Right cardiac atrium (tissue), 5 donors: ENCODE measurements at regions not wholly inside any gene's neighbourhood (a gene's known extent, or its start where the extent isn't known, plus 50 kb on each side); places are given as distances from the start of the nearest gene placed in this dataset.
"Not testable (repeated sequence)": the region's sequence is repeated elsewhere in the genome, so short reads cannot be mapped to it uniquely, and the experiment has no call there.

Experiments used
- ATAC-seq, 2 donors: fragments of 200-7000 bp; cut with Tn5 transposase; one replicate each; pipeline versions ENCODE4 v1.8.0 to v1.9.1; 2020; ENCODE audit warnings: moderate library complexity in 2 of 2, mild to moderate bottlenecking in 1 of 2
- DNase-seq, 3 donors: peaks; one replicate each; pipeline ENCODE4 v3.0.0-alpha.2; 2020
- H3K27ac ChIP-seq: one replicate; pipeline ENCODE4 v1.5.1; 2013; ENCODE audit warnings: mild to moderate bottlenecking, low read length, control low read depth, moderate library complexity
- H3K27me3 ChIP-seq: one replicate; pipeline ENCODE4 v1.6.1; 2013; ENCODE audit not compliant: control insufficient read depth, insufficient read depth
- H3K4me1 ChIP-seq: one replicate; pipeline ENCODE4 v1.6.1; 2013; ENCODE audit warnings: low read length; ENCODE audit not compliant: control insufficient read depth, insufficient read depth
- H3K4me3 ChIP-seq: one replicate; pipeline ENCODE4 v1.5.1; 2013; ENCODE audit warnings: low read length, control low read depth
- H3K9me3 ChIP-seq: one replicate; pipeline ENCODE4 v1.6.1; 2013; ENCODE audit warnings: low read length; ENCODE audit not compliant: control insufficient read depth
- WGBS: extraction: QIAGEN DNeasy Blood & Tissue Kit; methylation state at CpG from one replicate; pipeline ENCODE4 v1.1.7; 2013; 5-methylcytosine and 5-hydroxymethylcytosine counted together
- intact Hi-C, 4 donors: fragments of 100-400 bp; cut with DNase I; formaldehyde crosslinking; loops; one replicate each; pipeline versions ENCODE4 v1.11.0 to v1.14.0; 2022 to 2023
- donor health status: healthy with polysubstance abuse.
- donor health status: DM: no; HTN: yes; CAD: no.
- donor health status: DM: no; HTN: no; CAD: no.
- donor health status: DM: no; HTN: yes; CAD: no; lungs with severe emphysema.
- donor health status: DM: yes; HTN: yes; CAD: no.

- Histone ChIP-seq H3K9me3 (no peaks in the 10 kb centered on the region), H3K4me3 (no peak overlapping the region), H3K4me1 (peaks cover 3% of the 10 kb centered on the region), H3K27ac (no peak overlapping the region), H3K27me3 (no peaks in the 10 kb centered on the region)
- WGBS: 94% methylated on average over 2 of the region's 2 CpGs
- DNase-seq (peak in 1 of 3 donors; percentile 9), ATAC-seq (no peak)
- intact Hi-C loops: no loop called here
Measured at GRCh38 chr2:8509621-8510020, 172.2 kb upstream of the ID2 start.

- intact Hi-C loops, H3K27ac ChIP-seq, ATAC-seq, H3K9me3 ChIP-seq, H3K27me3 ChIP-seq, H3K4me3 ChIP-seq, H3K4me1 ChIP-seq: not testable (repeated sequence)
- peak in 1 of 3 donors; percentile 3 for DNase-seq
- WGBS: 89% methylated on average over 4 of the region's 4 CpGs
Measured at GRCh38 chr2:8510055-8510454, 171.8 kb upstream of the ID2 start.

- Histone ChIP-seq H3K9me3 (no peaks in the 10 kb centered on the region), H3K4me1 (peaks cover 3% of the 10 kb centered on the region), H3K27me3 (no peaks in the 10 kb centered on the region), H3K4me3 (no peak overlapping the region), H3K27ac (no peak overlapping the region)
- intact Hi-C loops: no loop called here
- WGBS: 61% methylated on average over 3 of the region's 3 CpGs
- DNase-seq (peak; percentile 52 to 79 (median 76)), ATAC-seq (peak; percentile 54 to 83)
Measured at GRCh38 chr2:8510519-8510918, 171.3 kb upstream of the ID2 start.

- H3K27ac ChIP-seq: no peak overlapping the region
- peaks cover 3% of the 10 kb centered on the region for H3K4me1 ChIP-seq
- no peaks in the 10 kb centered on the region for H3K27me3 ChIP-seq
- no peaks in the 10 kb centered on the region for H3K9me3 ChIP-seq
- WGBS: 98% methylated on average over 1 of the region's 1 CpG
- intact Hi-C loops: no loop called here
- ATAC-seq (no peak), DNase-seq (peak in 1 of 3 donors; percentile 10)
- H3K4me3 ChIP-seq: no peak overlapping the region
Measured at GRCh38 chr2:8511868-8512612, 169.8 kb upstream of the ID2 start.

GRCh38 chr2:8513601-8514273 is 168.1 kb upstream of the ID2 start:
- intact Hi-C loops: no loop called here
- peak in 1 of 3 donors; percentile 29 for DNase-seq

GRCh38 chr2:8514274-8514662 is 167.6 kb upstream of the ID2 start:
- no peak overlapping the region for H3K4me3 ChIP-seq
- no peaks in the 10 kb centered on the region for H3K27me3 ChIP-seq
- ATAC-seq: no peak
- H3K27ac ChIP-seq: no peak overlapping the region
- intact Hi-C loops: no loop called here
- H3K9me3 ChIP-seq: no peaks in the 10 kb centered on the region
- WGBS: 97% methylated on average over 4 of the region's 4 CpGs
- DNase-seq: no peak
- H3K4me1 ChIP-seq: peaks cover 3% of the 10 kb centered on the region

More at GRCh38 chr2:8513601-8514273, 168.1 kb upstream of the ID2 start:
- no peak overlapping the region for H3K4me3 ChIP-seq
- no peaks in the 10 kb centered on the region for H3K27me3 ChIP-seq
- ATAC-seq: no peak
- WGBS: 97% methylated on average over 14 of the region's 14 CpGs
- H3K4me1 ChIP-seq: peaks cover 3% of the 10 kb centered on the region
- no peaks in the 10 kb centered on the region for H3K9me3 ChIP-seq
- no peak overlapping the region for H3K27ac ChIP-seq

- intact Hi-C loops: no loop called here
- Histone ChIP-seq H3K27ac (peak overlapping the region; percentile 57), H3K9me3 (no peaks in the 10 kb centered on the region), H3K4me1 (peaks cover 3% of the 10 kb centered on the region), H3K4me3 (no peak overlapping the region), H3K27me3 (no peaks in the 10 kb centered on the region)
- DNase-seq: peak in 2 of 3 donors; percentile 56 to 72
- peak; percentile 39 to 86 for ATAC-seq
- WGBS: 44% methylated on average over 14 of the region's 14 CpGs
Measured at GRCh38 chr2:8514796-8515758, 166.8 kb upstream of the ID2 start.

GRCh38 chr2:8515864-8516533 is 165.9 kb upstream of the ID2 start:
- H3K27me3 ChIP-seq: no peaks in the 10 kb centered on the region
- intact Hi-C loops: no loop called here
- H3K27ac ChIP-seq: peak overlapping the region; percentile 12
- peak in 1 of 3 donors; percentile 24 for DNase-seq
- no peak overlapping the region for H3K4me3 ChIP-seq
- ATAC-seq: no peak
- peaks cover 3% of the 10 kb centered on the region for H3K4me1 ChIP-seq
- WGBS: 84% methylated on average over 5 of the region's 5 CpGs
- H3K9me3 ChIP-seq: no peaks in the 10 kb centered on the region

GRCh38 chr2:8517850-8518498 is 163.9 kb upstream of the ID2 start:
- peak in 1 of 3 donors; percentile 29 for DNase-seq
- ATAC-seq: no peak
- Histone ChIP-seq H3K4me1 (peaks cover 3% of the 10 kb centered on the region), H3K9me3 (no peaks in the 10 kb centered on the region), H3K4me3 (no peak overlapping the region), H3K27ac (no peak overlapping the region), H3K27me3 (no peaks in the 10 kb centered on the region)
- intact Hi-C loops: no loop called here
- WGBS: 90% methylated on average over 16 of the region's 16 CpGs

GRCh38 chr2:8518979-8519668 is 162.7 kb upstream of the ID2 start:
- H3K4me1 ChIP-seq: peaks cover 3% of the 10 kb centered on the region

More at GRCh38 chr2:8518979-8519668, 162.7 kb upstream of the ID2 start:
- WGBS: 88% methylated on average over 8 of the region's 8 CpGs
- DNase-seq (peak in 1 of 3 donors; percentile 3), ATAC-seq (no peak)
- Histone ChIP-seq H3K9me3 (no peaks in the 10 kb centered on the region), H3K4me3 (no peak overlapping the region), H3K27ac (no peak overlapping the region), H3K27me3 (no peaks in the 10 kb centered on the region)
- intact Hi-C loops: no loop called here
